Hepatocyte (in vitro differentiated cells): ENCODE measurements at regions not wholly inside any gene's neighbourhood (a gene's known extent, or its start where the extent isn't known, plus 50 kb on each side); places are given as distances from the start of the nearest gene placed in this dataset.
A peak's percentile ranks its signal among the peaks of the same experiment; 100 is the strongest.

Source experiments
- DNase-seq: peaks from one replicate; pipeline ENCODE4 v3.0.0-alpha.2; 2016; ENCODE audit warnings: low spot score
- H2AFZ ChIP-seq: fragments of 200-600 bp; sonication (generic); 2 replicates; pipeline ENCODE4 v1.6.0; 2016; ENCODE audit warnings: antibody characterized with exemption, mild to moderate bottlenecking
- H3K27ac ChIP-seq: fragments of 200-600 bp; sonication (generic); 2 replicates; pipeline ENCODE4 v1.5.1; 2016; ENCODE audit warnings: mild to moderate bottlenecking
- H3K27me3 ChIP-seq: fragments of 200-600 bp; sonication (generic); 2 replicates; pipeline ENCODE4 v1.6.1; 2016
- H3K36me3 ChIP-seq: fragments of 200-600 bp; sonication (generic); replicated peaks from 2 replicates; pipeline ENCODE4 v1.5.1; 2016; ENCODE audit warnings: low read depth; ENCODE audit not compliant: insufficient read depth
- H3K4me1 ChIP-seq: fragments of 200-600 bp; sonication (generic); 2 replicates; pipeline ENCODE4 v1.5.1; 2016; ENCODE audit warnings: mild to moderate bottlenecking, moderate library complexity; ENCODE audit not compliant: insufficient read depth
- H3K4me2 ChIP-seq: fragments of 200-600 bp; sonication (generic); 2 replicates; pipeline ENCODE4 v1.6.0; 2016
- H3K4me3 ChIP-seq: fragments of 200-600 bp; sonication (generic); 2 replicates; pipeline ENCODE4 v1.5.1; 2016; ENCODE audit warnings: mild to moderate bottlenecking
- H3K79me2 ChIP-seq: fragments of 200-600 bp; sonication (generic); 2 replicates; pipeline ENCODE4 v1.6.0; 2017; ENCODE audit warnings: mild to moderate bottlenecking
- H3K9me2 ChIP-seq: fragments of 200-600 bp; sonication (generic); replicated peaks from 2 replicates; pipeline ENCODE4 v1.6.0; 2017; ENCODE audit warnings: mild to moderate bottlenecking; ENCODE audit not compliant: insufficient read depth
- H3K9me3 ChIP-seq: fragments of 200-600 bp; sonication (generic); 2 replicates; pipeline ENCODE4 v1.5.1; 2016; ENCODE audit warnings: low read depth, mild to moderate bottlenecking
- H4K20me1 ChIP-seq: fragments of 200-600 bp; sonication (generic); 2 replicates; pipeline ENCODE4 v1.6.0; 2016; ENCODE audit warnings: mild to moderate bottlenecking; ENCODE audit not compliant: insufficient read depth, poor library complexity, severe bottlenecking
- EZH2 ChIP-seq: fragments of 200-600 bp; sonication (generic); IDR thresholded peaks from 2 replicates; pipeline ENCODE4 v1.6.1; 2016; ENCODE audit warnings: antibody characterized with exemption, mild to moderate bottlenecking, borderline replicate concordance
- EZH2phosphoT487 ChIP-seq: fragments of 200-600 bp; sonication (generic); IDR thresholded peaks from one replicate; pipeline ENCODE4 v1.6.1; 2018; ENCODE audit warnings: antibody characterized with exemption, mild to moderate bottlenecking, low read depth, moderate library complexity; ENCODE audit not compliant: unreplicated experiment, severe bottlenecking
- WGBS: methylation state at CpG from one replicate; pipeline ENCODE4 v1.1.6; 2016; ENCODE audit warnings: low lambda C conversion rate; ENCODE audit errors: missing lambda C conversion rate; 5-methylcytosine and 5-hydroxymethylcytosine counted together
- TF ChIP-seq, protein P1 (sequence below): fragments of 200-600 bp; sonication (generic); IDR thresholded peaks from 2 replicates; pipeline ENCODE4 v1.5.1; 2016; ENCODE audit warnings: antibody characterized with exemption, mild to moderate bottlenecking; ENCODE audit not compliant: poor library complexity

DNA sequence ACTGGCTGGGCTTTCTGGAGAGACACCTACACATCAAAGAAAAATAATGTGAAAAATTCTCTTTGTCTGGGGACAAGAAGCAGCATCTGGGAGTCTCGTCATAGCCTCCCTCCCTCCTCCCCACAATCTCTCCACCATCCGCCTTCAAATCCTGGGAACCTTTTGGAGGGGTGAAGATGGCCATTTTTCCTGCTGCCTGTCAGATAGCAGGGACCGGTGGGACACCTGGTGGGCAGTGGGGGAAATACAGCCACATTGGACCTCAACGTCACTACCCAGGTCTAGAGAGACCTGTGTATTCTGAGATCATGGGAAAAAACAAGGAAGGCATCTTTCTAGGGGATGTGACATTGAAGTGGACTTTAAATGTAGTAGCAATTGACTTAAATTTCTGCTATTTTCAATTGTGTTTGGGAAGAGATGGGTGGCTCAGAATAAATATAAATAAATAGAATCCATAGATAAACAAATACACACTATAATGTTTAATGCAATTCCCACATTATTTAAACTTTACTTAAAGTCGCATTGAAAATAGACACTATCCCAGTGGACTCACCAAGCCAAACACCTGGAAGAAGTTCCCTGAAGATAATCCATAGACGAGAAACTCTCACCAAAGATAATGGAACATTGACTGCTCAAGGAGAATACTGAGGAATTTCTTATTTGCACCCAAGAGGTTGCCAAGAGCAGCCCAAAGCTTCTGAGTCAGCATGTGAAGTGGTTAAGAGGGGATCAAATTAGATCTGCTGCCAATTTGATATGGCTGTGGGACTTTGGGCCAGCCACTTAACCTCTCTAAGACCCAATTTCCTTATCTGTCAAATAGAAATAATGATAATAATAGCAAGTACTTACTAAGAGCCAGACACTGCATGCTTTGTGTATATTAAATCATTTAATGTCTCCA lies 147.6 kb upstream of the CAMK1G start:
- H2AFZ ChIP-seq: no peak overlapping the region
- WGBS: 33% methylated on average over 6 of the region's 6 CpGs
- no peak for TF ChIP-seq EZH2phosphoT487
- TF ChIP-seq, protein P1, sequence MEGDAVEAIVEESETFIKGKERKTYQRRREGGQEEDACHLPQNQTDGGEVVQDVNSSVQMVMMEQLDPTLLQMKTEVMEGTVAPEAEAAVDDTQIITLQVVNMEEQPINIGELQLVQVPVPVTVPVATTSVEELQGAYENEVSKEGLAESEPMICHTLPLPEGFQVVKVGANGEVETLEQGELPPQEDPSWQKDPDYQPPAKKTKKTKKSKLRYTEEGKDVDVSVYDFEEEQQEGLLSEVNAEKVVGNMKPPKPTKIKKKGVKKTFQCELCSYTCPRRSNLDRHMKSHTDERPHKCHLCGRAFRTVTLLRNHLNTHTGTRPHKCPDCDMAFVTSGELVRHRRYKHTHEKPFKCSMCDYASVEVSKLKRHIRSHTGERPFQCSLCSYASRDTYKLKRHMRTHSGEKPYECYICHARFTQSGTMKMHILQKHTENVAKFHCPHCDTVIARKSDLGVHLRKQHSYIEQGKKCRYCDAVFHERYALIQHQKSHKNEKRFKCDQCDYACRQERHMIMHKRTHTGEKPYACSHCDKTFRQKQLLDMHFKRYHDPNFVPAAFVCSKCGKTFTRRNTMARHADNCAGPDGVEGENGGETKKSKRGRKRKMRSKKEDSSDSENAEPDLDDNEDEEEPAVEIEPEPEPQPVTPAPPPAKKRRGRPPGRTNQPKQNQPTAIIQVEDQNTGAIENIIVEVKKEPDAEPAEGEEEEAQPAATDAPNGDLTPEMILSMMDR: peak; percentile 83
- no peak overlapping the region for H3K27ac ChIP-seq
- no peaks in the 10 kb centered on the region for H3K9me2 ChIP-seq
- no peak overlapping the region for H3K4me2 ChIP-seq
- H3K9me3 ChIP-seq: no peaks in the 10 kb centered on the region
- H3K4me1 ChIP-seq: peaks cover 10% of the 10 kb centered on the region
- H3K36me3 ChIP-seq: no peaks in the 10 kb centered on the region
- no peaks in the 10 kb centered on the region for H4K20me1 ChIP-seq
- H3K79me2 ChIP-seq: no peaks in the 10 kb centered on the region
- peak; percentile 87 for DNase-seq
- H3K27me3 ChIP-seq: no peaks in the 10 kb centered on the region
- no peak overlapping the region for H3K4me3 ChIP-seq

DNA sequence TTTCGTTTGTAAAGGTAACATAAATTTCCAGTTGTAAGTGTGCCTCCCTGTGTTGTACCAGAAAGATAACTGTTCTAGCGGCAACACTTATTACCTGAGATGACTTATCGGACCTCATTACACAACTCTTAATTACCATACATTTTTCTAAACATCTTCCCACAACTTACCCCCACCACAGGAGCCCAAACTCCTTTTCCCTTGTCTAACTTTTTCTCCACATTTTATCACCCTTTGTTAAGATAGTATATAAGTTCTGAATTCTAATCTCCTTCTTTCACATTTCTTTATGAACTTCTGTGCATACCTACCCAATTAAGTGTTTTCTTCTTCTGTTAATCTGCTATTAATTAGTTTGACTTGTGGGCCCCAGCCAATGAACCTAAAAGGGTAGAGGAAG lies 143.7 kb upstream of the CAMK1G start:
- Histone ChIP-seq H3K36me3 (no peaks in the 10 kb centered on the region), H3K9me2 (no peaks in the 10 kb centered on the region), H3K4me3 (no peak overlapping the region), H3K4me2 (no peak overlapping the region), H3K9me3 (no peaks in the 10 kb centered on the region), H3K27me3 (no peaks in the 10 kb centered on the region), H3K27ac (no peak overlapping the region), H3K79me2 (no peaks in the 10 kb centered on the region), H4K20me1 (no peaks in the 10 kb centered on the region), H2AFZ (no peak overlapping the region), H3K4me1 (no peaks in the 10 kb centered on the region)
- 91% methylated on average over 3 of the region's 3 CpGs for WGBS
- TF ChIP-seq EZH2phosphoT487 (no peak), EZH2 (no peak)
- TF ChIP-seq, protein P1: no peak
- DNase-seq: no peak

DNA sequence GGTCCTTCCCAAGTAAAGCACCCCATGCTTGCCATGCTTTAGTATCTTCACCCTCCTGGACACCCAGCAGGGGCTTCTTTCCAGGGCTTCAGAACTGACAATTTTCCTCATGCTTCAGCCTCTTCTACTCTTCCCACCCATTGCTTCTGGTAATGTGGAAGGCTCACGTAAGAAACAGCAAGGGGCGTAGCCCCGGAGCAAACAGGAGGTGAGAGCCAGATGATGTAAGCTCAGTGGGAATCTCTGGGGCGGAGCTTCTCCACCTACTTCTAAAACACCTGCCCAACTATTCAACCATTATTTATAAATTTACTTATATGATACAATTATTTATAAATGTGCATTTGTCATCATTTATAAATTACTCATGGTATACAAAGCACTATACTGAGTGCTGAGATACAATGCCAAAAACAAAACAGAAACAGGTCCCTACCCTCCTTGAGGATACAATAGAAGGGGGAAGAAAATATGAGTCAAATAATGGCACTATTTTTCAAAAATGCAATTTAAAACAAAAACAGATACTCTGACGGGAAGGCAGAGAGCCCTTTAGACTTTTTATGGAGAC lies 140.1 kb upstream of the CAMK1G start:
- H3K4me2 ChIP-seq: no peak overlapping the region
- no peak for TF ChIP-seq EZH2phosphoT487
- TF ChIP-seq, protein P1: no peak
- no peak for TF ChIP-seq EZH2
- no peak for DNase-seq
- H3K27me3 ChIP-seq: no peaks in the 10 kb centered on the region
- H3K27ac ChIP-seq: peak overlapping the region; percentile 2
- H3K4me1 ChIP-seq: no peaks in the 10 kb centered on the region
- WGBS: 72% methylated on average over 5 of the region's 5 CpGs
- no peaks in the 10 kb centered on the region for H3K79me2 ChIP-seq
- no peaks in the 10 kb centered on the region for H3K9me3 ChIP-seq
- no peaks in the 10 kb centered on the region for H3K36me3 ChIP-seq
- no peak overlapping the region for H3K4me3 ChIP-seq
- H4K20me1 ChIP-seq: no peaks in the 10 kb centered on the region
- no peaks in the 10 kb centered on the region for H3K9me2 ChIP-seq
- no peak overlapping the region for H2AFZ ChIP-seq
